HepG2 (cell line): ENCODE measurements at regions not wholly inside any gene's neighbourhood (a gene's known extent, or its start where the extent isn't known, plus 50 kb on each side); places are given as distances from the start of the nearest gene placed in this dataset.

Experiments
- CHD2 ChIP-seq: IDR thresholded peaks from 2 replicates; pipeline ENCODE4 v1.6.1; 2011; ENCODE audit warnings: low read depth, low read length, improper control_type of control experiment
- EP300 ChIP-seq, 3 experiments: sonication (generic) in 1 of 3; formaldehyde crosslinking in 1 of 3; IDR thresholded peaks; 2 replicates each; pipeline versions ENCODE4 v1.5.1 to v1.6.1; 2011 to 2020; ENCODE audit warnings: low read depth in 2 of 3, low read length in 2 of 3, borderline replicate concordance in 1 of 3, improper control_type of control experiment in 1 of 3, mild to moderate bottlenecking in 1 of 3, missing genetic modification reagents in 1 of 3, moderate library complexity in 1 of 3
- KAT2B ChIP-seq: fragments of 150-350 bp; IDR thresholded peaks from 2 replicates; pipeline ENCODE4 v1.6.1; 2014; ENCODE audit warnings: low read depth, low read length, borderline replicate concordance
- TAF1 ChIP-seq: sonication (generic); formaldehyde crosslinking; IDR thresholded peaks from 2 replicates; pipeline ENCODE4 v1.4.0; 2020; ENCODE audit warnings: missing genetic modification reagents
- ZNF335 ChIP-seq: sonication (generic); formaldehyde crosslinking; IDR thresholded peaks from 2 replicates; pipeline ENCODE4 v1.4.0; 2020; ENCODE audit warnings: missing genetic modification reagents
- ZNF644 ChIP-seq: IDR thresholded peaks from 2 replicates; pipeline ENCODE4 v1.6.1; 2016; ENCODE audit warnings: low read depth
- TF ChIP-seq, protein P1 (sequence below): sonication (generic); formaldehyde crosslinking; conservative IDR thresholded peaks from 2 replicates; pipeline ENCODE4 v1.4.0; 2020; ENCODE audit warnings: missing genetic modification reagents
- TF ChIP-seq, protein P2 (sequence below): sonication (generic); formaldehyde crosslinking; IDR thresholded peaks from 2 replicates; pipeline ENCODE4 v1.9.0; 2021; ENCODE audit warnings: missing genetic modification reagents, mild to moderate bottlenecking, borderline replicate concordance

DNA sequence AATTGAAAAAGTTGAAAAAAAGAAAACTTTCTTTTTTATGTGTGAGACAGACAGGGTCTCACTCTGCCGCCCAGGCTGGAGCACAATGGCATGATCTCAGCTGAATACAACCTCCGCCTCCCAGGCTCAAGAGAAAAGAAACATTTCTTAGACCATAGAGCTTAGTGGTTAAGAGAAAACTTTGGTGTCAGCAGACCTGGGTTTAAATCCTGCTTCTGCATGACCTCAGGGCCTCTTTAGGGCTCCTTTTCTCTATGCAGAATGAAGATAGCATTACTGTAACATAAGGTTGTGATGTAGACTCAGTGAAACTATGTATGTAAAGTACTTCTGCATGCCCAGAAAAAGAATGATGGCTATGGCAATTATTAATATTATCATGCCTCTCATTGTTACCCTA is 104.7 kb upstream of the NUDT4 start:
- TF ChIP-seq KAT2B (no peak), ZNF644 (no peak), EP300 (IDR thresholded peaks at IDR 0.05; ENCODE audit: low read depth in 2 of 2, low read length in 2 of 2) (no peak), EP300 (CRISPR knock-in tag; IDR thresholded peaks at IDR 0.05; ENCODE audit: borderline replicate concordance) (no peak), ZNF335 (CRISPR knock-in tag) (no peak), CHD2 (no peak), TAF1 (CRISPR knock-in tag) (no peak)
- TF ChIP-seq, protein P1, sequence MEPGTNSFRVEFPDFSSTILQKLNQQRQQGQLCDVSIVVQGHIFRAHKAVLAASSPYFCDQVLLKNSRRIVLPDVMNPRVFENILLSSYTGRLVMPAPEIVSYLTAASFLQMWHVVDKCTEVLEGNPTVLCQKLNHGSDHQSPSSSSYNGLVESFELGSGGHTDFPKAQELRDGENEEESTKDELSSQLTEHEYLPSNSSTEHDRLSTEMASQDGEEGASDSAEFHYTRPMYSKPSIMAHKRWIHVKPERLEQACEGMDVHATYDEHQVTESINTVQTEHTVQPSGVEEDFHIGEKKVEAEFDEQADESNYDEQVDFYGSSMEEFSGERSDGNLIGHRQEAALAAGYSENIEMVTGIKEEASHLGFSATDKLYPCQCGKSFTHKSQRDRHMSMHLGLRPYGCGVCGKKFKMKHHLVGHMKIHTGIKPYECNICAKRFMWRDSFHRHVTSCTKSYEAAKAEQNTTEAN (CRISPR knock-in tag): no peak
- TF ChIP-seq, protein P2, sequence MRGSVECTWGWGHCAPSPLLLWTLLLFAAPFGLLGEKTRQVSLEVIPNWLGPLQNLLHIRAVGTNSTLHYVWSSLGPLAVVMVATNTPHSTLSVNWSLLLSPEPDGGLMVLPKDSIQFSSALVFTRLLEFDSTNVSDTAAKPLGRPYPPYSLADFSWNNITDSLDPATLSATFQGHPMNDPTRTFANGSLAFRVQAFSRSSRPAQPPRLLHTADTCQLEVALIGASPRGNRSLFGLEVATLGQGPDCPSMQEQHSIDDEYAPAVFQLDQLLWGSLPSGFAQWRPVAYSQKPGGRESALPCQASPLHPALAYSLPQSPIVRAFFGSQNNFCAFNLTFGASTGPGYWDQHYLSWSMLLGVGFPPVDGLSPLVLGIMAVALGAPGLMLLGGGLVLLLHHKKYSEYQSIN (CRISPR knock-in tag): no peak
